ENCODE measurements at regions not wholly inside any gene's neighbourhood (a gene's known extent, or its start where the extent isn't known, plus 50 kb on each side); places are given as distances from the start of the nearest gene placed in this dataset.

GRCh38 chr12:91241756-91242155 is 59.1 kb upstream of the DCN start:
- peaks cover 34% of the 10 kb centered on the region for H3K27me3 Mint-ChIP-seq (ENCODE audit: insufficient read depth, unreplicated experiment)
- intact Hi-C loops (cut with micrococcal nuclease): no loop called here
- H3K4me1 Mint-ChIP-seq (ENCODE audit: insufficient read depth, unreplicated experiment): no peaks in the 10 kb centered on the region
- H3K4me3 Mint-ChIP-seq (ENCODE audit: unreplicated experiment): no peak overlapping the region
- H3K36me3 Mint-ChIP-seq (ENCODE audit: insufficient read depth, unreplicated experiment): peaks cover 6% of the 10 kb centered on the region
- no peak for TF ChIP-seq CTCF (IDR thresholded peaks at IDR 0.05; ENCODE audit: unreplicated experiment)
- ChIA-PET POLR2A (no interaction called here), CTCF (interaction anchor here (0.6 kb wide), 1 partner anchor 56 kb away, joined by 4 read pairs; no protein-coding TSS in a partner anchor)
- H3K9me3 Mint-ChIP-seq (ENCODE audit: unreplicated experiment): peaks cover 7% of the 10 kb centered on the region
- no peak for DNase-seq (ENCODE audit: unreplicated experiment)
- H3K27ac Mint-ChIP-seq (ENCODE audit: low read depth, unreplicated experiment): no peak overlapping the region
- no TSS peak for BruUV-seq (replicated peaks)

GRCh38 chr12:91240386-91241095 is 57.9 kb upstream of the DCN start:
- DNase-seq (ENCODE audit: unreplicated experiment): no peak
- no peak for TF ChIP-seq CTCF (IDR thresholded peaks at IDR 0.05; ENCODE audit: unreplicated experiment)
- Mint-ChIP-seq H3K36me3 (ENCODE audit: insufficient read depth, unreplicated experiment) (peaks cover 6% of the 10 kb centered on the region), H3K9me3 (ENCODE audit: unreplicated experiment) (peaks cover 7% of the 10 kb centered on the region), H3K27me3 (ENCODE audit: insufficient read depth, unreplicated experiment) (peaks cover 26% of the 10 kb centered on the region), H3K4me3 (ENCODE audit: unreplicated experiment) (no peak overlapping the region), H3K4me1 (ENCODE audit: insufficient read depth, unreplicated experiment) (no peaks in the 10 kb centered on the region), H3K27ac (ENCODE audit: low read depth, unreplicated experiment) (no peak overlapping the region)
- intact Hi-C loops (cut with micrococcal nuclease): no loop called here
- ChIA-PET CTCF (no interaction called here), POLR2A (no interaction called here)
- no TSS peak for BruUV-seq (replicated peaks)

DNA sequence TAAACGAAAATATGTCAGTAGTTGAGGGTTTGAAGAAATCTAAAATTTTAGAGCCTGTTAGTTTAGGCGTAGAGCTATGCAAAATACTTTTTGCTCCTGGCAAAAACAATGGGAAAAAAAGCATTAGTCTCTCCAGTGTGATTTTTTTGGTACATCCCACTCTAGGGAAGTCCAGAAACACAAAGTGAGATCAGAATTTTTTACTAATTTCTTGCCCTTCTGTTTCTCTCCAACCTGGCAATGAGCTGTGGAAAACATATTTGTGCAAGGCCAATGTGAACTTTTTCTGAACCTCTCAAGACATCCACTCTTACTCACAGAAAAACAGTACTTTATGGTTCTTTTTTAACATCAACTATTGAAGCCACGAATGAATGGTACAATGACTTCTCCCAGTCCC is 56.9 kb upstream of the DCN start:
- H3K27me3 Mint-ChIP-seq (ENCODE audit: insufficient read depth, unreplicated experiment): peaks cover 16% of the 10 kb centered on the region
- POLR2A ChIA-PET: interaction anchor here (0.8 kb wide), 1 partner anchor 10 kb away, joined by 3 read pairs; no protein-coding TSS in a partner anchor
- no peak overlapping the region for H3K4me3 Mint-ChIP-seq (ENCODE audit: unreplicated experiment)
- no peak for TF ChIP-seq CTCF (IDR thresholded peaks at IDR 0.05; ENCODE audit: unreplicated experiment)
- H3K9me3 Mint-ChIP-seq (ENCODE audit: unreplicated experiment): peaks cover 7% of the 10 kb centered on the region
- BruUV-seq (replicated peaks): no TSS peak
- H3K36me3 Mint-ChIP-seq (ENCODE audit: insufficient read depth, unreplicated experiment): peaks cover 6% of the 10 kb centered on the region
- no peak for DNase-seq (ENCODE audit: unreplicated experiment)
- H3K4me1 Mint-ChIP-seq (ENCODE audit: insufficient read depth, unreplicated experiment): no peaks in the 10 kb centered on the region
- CTCF ChIA-PET: no interaction called here
- H3K27ac Mint-ChIP-seq (ENCODE audit: low read depth, unreplicated experiment): no peak overlapping the region
- intact Hi-C loops (cut with micrococcal nuclease): no loop called here

Data from MCF 10A (cell line).